Liver (tissue), 8 donors: ENCODE measurements at regions not wholly inside any gene's neighbourhood (a gene's known extent, or its start where the extent isn't known, plus 50 kb on each side); places are given as distances from the start of the nearest gene placed in this dataset.

Experiments used
- DNase-seq: peaks from one replicate; pipeline ENCODE4 v3.0.0-alpha.2; 2017; ENCODE audit warnings: low spot score
- H3K27ac ChIP-seq, 2 donors: one replicate each; pipeline ENCODE4 v1.7.0; 2013; ENCODE audit warnings: inconsistent platforms in 2 of 2, low read length in 2 of 2, control low read depth in 1 of 2, low read depth in 1 of 2, mild to moderate bottlenecking in 1 of 2
- H3K27me3 ChIP-seq, 4 donors: one replicate each; pipeline versions ENCODE4 v1.6.1 to v1.7.0; 2013; ENCODE audit warnings: low read length in 3 of 4, inconsistent platforms in 1 of 4, mild to moderate bottlenecking in 1 of 4, moderate library complexity in 1 of 4; ENCODE audit not compliant: control insufficient read depth in 4 of 4, insufficient read depth in 4 of 4
- H3K36me3 ChIP-seq, 4 donors: one replicate each; pipeline versions ENCODE4 v1.6.1 to v1.7.0; 2013; ENCODE audit warnings: low read length in 3 of 4, mild to moderate bottlenecking in 3 of 4, low read depth in 1 of 4, moderate library complexity in 1 of 4; ENCODE audit not compliant: control insufficient read depth in 4 of 4, insufficient read depth in 3 of 4
- H3K4me1 ChIP-seq, 4 donors: one replicate each; pipeline versions ENCODE4 v1.6.1 to v1.7.0; 2013; ENCODE audit warnings: low read length in 3 of 4, mild to moderate bottlenecking in 3 of 4, moderate library complexity in 1 of 4; ENCODE audit not compliant: control insufficient read depth in 4 of 4, insufficient read depth in 4 of 4
- H3K4me3 ChIP-seq, 3 donors: one replicate each; pipeline versions ENCODE4 v1.6.1 to v1.7.0; 2013; ENCODE audit warnings: low read length in 3 of 3, control low read depth in 1 of 3, low read depth in 1 of 3, mild to moderate bottlenecking in 1 of 3
- H3K9ac ChIP-seq, 2 donors: one replicate each; pipeline ENCODE4 v1.7.0; 2013; ENCODE audit warnings: low read length in 2 of 2, mild to moderate bottlenecking in 2 of 2, moderate library complexity in 2 of 2, control low read depth in 1 of 2, low read depth in 1 of 2
- H3K9me3 ChIP-seq, 4 donors: one replicate each; pipeline versions ENCODE4 v1.6.1 to v1.7.0; 2013; ENCODE audit warnings: low read length in 3 of 4; ENCODE audit not compliant: control insufficient read depth in 4 of 4
- ATF3 ChIP-seq: IDR thresholded peaks from 2 replicates; pipeline ENCODE4 v1.6.1; 2016; ENCODE audit warnings: antibody characterized with exemption
- CTCF ChIP-seq: fragments of 150-350 bp; IDR thresholded peaks from 2 replicates; pipeline ENCODE4 v1.5.1; 2017; ENCODE audit warnings: improper control_type of control experiment, low read depth, low read length; ENCODE audit not compliant: missing input control
- EGR1 ChIP-seq, 2 donors: IDR thresholded peaks; 2 replicates each; pipeline ENCODE4 v1.6.1; 2016 to 2018; ENCODE audit warnings: antibody characterized with exemption in 2 of 2, low read depth in 2 of 2
- FOXA1 ChIP-seq: IDR thresholded peaks from 2 replicates; pipeline ENCODE4 v1.6.1; 2016; ENCODE audit warnings: antibody characterized with exemption
- FOXA2 ChIP-seq: IDR thresholded peaks from 2 replicates; pipeline ENCODE4 v1.6.1; 2016; ENCODE audit warnings: antibody characterized with exemption
- GABPA ChIP-seq, 2 donors: IDR thresholded peaks in 1 of 2; conservative IDR thresholded peaks in 1 of 2; 2 replicates each; pipeline ENCODE4 v1.6.1; 2016; ENCODE audit warnings: antibody characterized with exemption in 2 of 2, mild to moderate bottlenecking in 1 of 2, moderate library complexity in 1 of 2
- HNF4A ChIP-seq, 2 donors: conservative IDR thresholded peaks; 2 replicates each; pipeline ENCODE4 v1.6.1; 2016; ENCODE audit warnings: antibody characterized with exemption in 2 of 2, mild to moderate bottlenecking in 2 of 2
- HNF4G ChIP-seq: IDR thresholded peaks from 2 replicates; pipeline ENCODE4 v1.6.1; 2016; ENCODE audit warnings: antibody characterized with exemption
- JUND ChIP-seq, 2 donors: IDR thresholded peaks; 2 replicates each; pipeline ENCODE4 v1.6.1; 2016; ENCODE audit warnings: antibody characterized with exemption in 2 of 2
- MAX ChIP-seq: IDR thresholded peaks from 2 replicates; pipeline ENCODE4 v1.6.1; 2016; ENCODE audit warnings: antibody characterized with exemption
- NR2F2 ChIP-seq: IDR thresholded peaks from 2 replicates; pipeline ENCODE4 v1.6.1; 2016; ENCODE audit warnings: antibody characterized with exemption
- RAD21 ChIP-seq, 2 donors: IDR thresholded peaks; 2 replicates each; pipeline ENCODE4 v1.6.1; 2016; ENCODE audit warnings: antibody characterized with exemption in 2 of 2, mild to moderate bottlenecking in 2 of 2
- REST ChIP-seq: IDR thresholded peaks from 2 replicates; pipeline ENCODE4 v1.6.1; 2016; ENCODE audit warnings: antibody characterized with exemption, mild to moderate bottlenecking
- RXRA ChIP-seq, 2 donors: IDR thresholded peaks; 2 replicates each; pipeline ENCODE4 v1.6.1; 2017 to 2018; ENCODE audit warnings: antibody characterized with exemption in 2 of 2, mild to moderate bottlenecking in 1 of 2
- SP1 ChIP-seq: IDR thresholded peaks from 2 replicates; pipeline ENCODE4 v1.6.1; 2018; ENCODE audit warnings: antibody characterized with exemption, mild to moderate bottlenecking
- TAF1 ChIP-seq: conservative IDR thresholded peaks from 2 replicates; pipeline ENCODE4 v1.6.1; 2016; ENCODE audit warnings: antibody characterized with exemption, mild to moderate bottlenecking
- YY1 ChIP-seq: IDR thresholded peaks from 2 replicates; pipeline ENCODE4 v1.6.1; 2016; ENCODE audit warnings: antibody characterized with exemption, mild to moderate bottlenecking
- ZBTB33 ChIP-seq: IDR thresholded peaks from 2 replicates; pipeline ENCODE4 v1.6.1; 2016; ENCODE audit warnings: antibody characterized with exemption
- WGBS: extraction: QIAGEN DNeasy Blood & Tissue Kit; methylation state at CpG from one replicate; pipeline ENCODE4 v1.1.7; 2013; 5-methylcytosine and 5-hydroxymethylcytosine counted together
- donor health status: healthy.
- donor health status: healthy.
- donor health status: healthy.
- donor health status: healthy.
- donor health status: healthy.

- TF ChIP-seq NR2F2 (no peak), TAF1 (no peak), CTCF (no peak), ATF3 (no peak), HNF4A (conservative IDR thresholded peaks at IDR 0.05) (no peak), FOXA1 (no peak), ZBTB33 (no peak), GABPA (IDR thresholded peaks at IDR 0.05 in 1 of 2, conservative IDR thresholded peaks at IDR 0.05 in 1 of 2) (no peak), HNF4G (no peak), MAX (no peak), SP1 (no peak), RXRA (IDR thresholded peaks at IDR 0.05) (no peak), REST (no peak), EGR1 (IDR thresholded peaks at IDR 0.05; ENCODE audit: low read depth in 2 of 2) (no peak), YY1 (no peak), FOXA2 (no peak), JUND (IDR thresholded peaks at IDR 0.05) (no peak), RAD21 (IDR thresholded peaks at IDR 0.05) (no peak)
- DNase-seq = no peak
These were observed 1201.1 kb upstream of the GJE1 start for GRCh38 chr6:140931581-140931980.

GRCh38 chr6:140929121-140929520 is 1203.6 kb upstream of the GJE1 start:
- DNase-seq = no peak
- no peak overlapping the region for H3K9ac ChIP-seq
- TF ChIP-seq RAD21 (IDR thresholded peaks at IDR 0.05) (no peak), JUND (IDR thresholded peaks at IDR 0.05) (no peak), CTCF (no peak), SP1 (no peak), RXRA (IDR thresholded peaks at IDR 0.05) (no peak), ZBTB33 (no peak), TAF1 (no peak), NR2F2 (no peak), GABPA (IDR thresholded peaks at IDR 0.05 in 1 of 2, conservative IDR thresholded peaks at IDR 0.05 in 1 of 2) (no peak)
- H3K27me3 ChIP-seq = no peaks in the 10 kb centered on the region
- no peaks in the 10 kb centered on the region for H3K36me3 ChIP-seq
- no peaks in the 10 kb centered on the region for H3K9me3 ChIP-seq
- H3K27ac ChIP-seq = no peak overlapping the region
- no peaks in the 10 kb centered on the region for H3K4me1 ChIP-seq
- no peak overlapping the region for H3K4me3 ChIP-seq

More at GRCh38 chr6:140931581-140931980, 1201.1 kb upstream of the GJE1 start:
- no peaks in the 10 kb centered on the region for H3K27me3 ChIP-seq
- H3K4me3 ChIP-seq = no peak overlapping the region
- H3K27ac ChIP-seq = no peak overlapping the region
- no peaks in the 10 kb centered on the region for H3K9me3 ChIP-seq
- no peak overlapping the region for H3K9ac ChIP-seq
- 82% methylated on average over 1 of the region's 1 CpG for WGBS
- no peaks in the 10 kb centered on the region for H3K4me1 ChIP-seq
- no peaks in the 10 kb centered on the region for H3K36me3 ChIP-seq
